ENCODE measurements at regions not wholly inside any gene's neighbourhood (a gene's known extent, or its start where the extent isn't known, plus 50 kb on each side); places are given as distances from the start of the nearest gene placed in this dataset.
"Not testable (repeated sequence)": the region's sequence is repeated elsewhere in the genome, so short reads cannot be mapped to it uniquely, and the experiment has no call there.

GRCh38 chr12:19678501-19678900, 239.2 kb downstream of the AEBP2 start:
- not testable (repeated sequence) for H3K9me3 ChIP-seq (ENCODE audit: control insufficient read depth, insufficient read depth, low read length); H3K27me3 ChIP-seq (ENCODE audit: control insufficient read depth, insufficient read depth, low read length); H3K4me3 ChIP-seq (ENCODE audit: low read depth, low read length); H3K27ac ChIP-seq (ENCODE audit: low read depth, low read length); H3K36me3 ChIP-seq (ENCODE audit: control insufficient read depth, insufficient read depth, low read length); DNase-seq (ENCODE audit: low read depth in 4 of 6, low spot score in 6 of 6); H3K4me1 ChIP-seq (ENCODE audit: control insufficient read depth, insufficient read depth, low read length)
- no CpG with 5 or more reads among the region's 3 CpGs for WGBS (ENCODE audit: insufficient coverage)

- Histone ChIP-seq H3K36me3 (ENCODE audit: control insufficient read depth, insufficient read depth, low read length) (no peaks in the 10 kb centered on the region), H3K4me1 (ENCODE audit: control insufficient read depth, insufficient read depth, low read length) (no peaks in the 10 kb centered on the region)
Measured at GRCh38 chr12:19681007-19681406, 241.7 kb downstream of the AEBP2 start.

GRCh38 chr12:19683178-19683927, 244.1 kb downstream of the AEBP2 start:
- Histone ChIP-seq H3K4me3 (ENCODE audit: low read depth, low read length) (no peak overlapping the region), H3K9me3 (ENCODE audit: control insufficient read depth, insufficient read depth, low read length) (no peaks in the 10 kb centered on the region), H3K27ac (ENCODE audit: low read depth, low read length) (no peak overlapping the region), H3K4me1 (ENCODE audit: control insufficient read depth, insufficient read depth, low read length) (no peaks in the 10 kb centered on the region), H3K27me3 (ENCODE audit: control insufficient read depth, insufficient read depth, low read length) (no peaks in the 10 kb centered on the region), H3K36me3 (ENCODE audit: control insufficient read depth, insufficient read depth, low read length) (no peaks in the 10 kb centered on the region)
- WGBS (ENCODE audit: insufficient coverage): 90% methylated on average over 4 of the region's 7 CpGs
- no peak for DNase-seq (ENCODE audit: low read depth in 4 of 6, low spot score in 6 of 6)

More at GRCh38 chr12:19681007-19681406, 241.7 kb downstream of the AEBP2 start:
- H3K9me3 ChIP-seq (ENCODE audit: control insufficient read depth, insufficient read depth, low read length): no peaks in the 10 kb centered on the region
- DNase-seq (ENCODE audit: low read depth in 4 of 6, low spot score in 6 of 6): no peak
- no peak overlapping the region for H3K4me3 ChIP-seq (ENCODE audit: low read depth, low read length)
- H3K27ac ChIP-seq (ENCODE audit: low read depth, low read length): no peak overlapping the region
- WGBS (ENCODE audit: insufficient coverage): 86% methylated on average over 3 of the region's 3 CpGs
- no peaks in the 10 kb centered on the region for H3K27me3 ChIP-seq (ENCODE audit: control insufficient read depth, insufficient read depth, low read length)

- Histone ChIP-seq H3K27me3 (ENCODE audit: control insufficient read depth, insufficient read depth, low read length) (no peaks in the 10 kb centered on the region), H3K27ac (ENCODE audit: low read depth, low read length) (no peak overlapping the region), H3K36me3 (ENCODE audit: control insufficient read depth, insufficient read depth, low read length) (no peaks in the 10 kb centered on the region), H3K4me1 (ENCODE audit: control insufficient read depth, insufficient read depth, low read length) (no peaks in the 10 kb centered on the region), H3K9me3 (ENCODE audit: control insufficient read depth, insufficient read depth, low read length) (no peaks in the 10 kb centered on the region), H3K4me3 (ENCODE audit: low read depth, low read length) (no peak overlapping the region)
- DNase-seq (ENCODE audit: low read depth in 4 of 6, low spot score in 6 of 6): peak in 1 of 6 donors; percentile 13
- no CpG with 5 or more reads among the region's 1 CpG for WGBS (ENCODE audit: insufficient coverage)
Measured at GRCh38 chr12:19687371-19687770, 248.1 kb downstream of the AEBP2 start.

- no peak overlapping the region for H3K4me3 ChIP-seq (ENCODE audit: low read depth, low read length)
- H3K9me3 ChIP-seq (ENCODE audit: control insufficient read depth, insufficient read depth, low read length): no peaks in the 10 kb centered on the region
- peak in 1 of 6 donors; percentile 22 for DNase-seq (ENCODE audit: low read depth in 4 of 6, low spot score in 6 of 6)
- no peaks in the 10 kb centered on the region for H3K36me3 ChIP-seq (ENCODE audit: control insufficient read depth, insufficient read depth, low read length)
- 89% methylated on average over 1 of the region's 1 CpG for WGBS (ENCODE audit: insufficient coverage)
- no peaks in the 10 kb centered on the region for H3K4me1 ChIP-seq (ENCODE audit: control insufficient read depth, insufficient read depth, low read length)
- no peak overlapping the region for H3K27ac ChIP-seq (ENCODE audit: low read depth, low read length)
- H3K27me3 ChIP-seq (ENCODE audit: control insufficient read depth, insufficient read depth, low read length): no peaks in the 10 kb centered on the region
Measured at GRCh38 chr12:19688532-19688931, 249.2 kb downstream of the AEBP2 start.

- no peaks in the 10 kb centered on the region for H3K36me3 ChIP-seq (ENCODE audit: control insufficient read depth, insufficient read depth, low read length)
- no peaks in the 10 kb centered on the region for H3K9me3 ChIP-seq (ENCODE audit: control insufficient read depth, insufficient read depth, low read length)
- H3K4me1 ChIP-seq (ENCODE audit: control insufficient read depth, insufficient read depth, low read length): no peaks in the 10 kb centered on the region
- H3K27me3 ChIP-seq (ENCODE audit: control insufficient read depth, insufficient read depth, low read length): no peaks in the 10 kb centered on the region
- 96% methylated on average over 16 of the region's 17 CpGs for WGBS (ENCODE audit: insufficient coverage)
- no peak overlapping the region for H3K4me3 ChIP-seq (ENCODE audit: low read depth, low read length)
- H3K27ac ChIP-seq (ENCODE audit: low read depth, low read length): no peak overlapping the region
- no peak for DNase-seq (ENCODE audit: low read depth in 4 of 6, low spot score in 6 of 6)
Measured at GRCh38 chr12:19689226-19689625, 249.9 kb downstream of the AEBP2 start.

- no peak for DNase-seq (ENCODE audit: low read depth in 4 of 6, low spot score in 6 of 6)
- H3K4me3 ChIP-seq (ENCODE audit: low read depth, low read length): no peak overlapping the region
- H3K4me1 ChIP-seq (ENCODE audit: control insufficient read depth, insufficient read depth, low read length): no peaks in the 10 kb centered on the region
- H3K36me3 ChIP-seq (ENCODE audit: control insufficient read depth, insufficient read depth, low read length): no peaks in the 10 kb centered on the region
- H3K27me3 ChIP-seq (ENCODE audit: control insufficient read depth, insufficient read depth, low read length): no peaks in the 10 kb centered on the region
- WGBS (ENCODE audit: insufficient coverage): 91% methylated on average over 6 of the region's 9 CpGs
- H3K9me3 ChIP-seq (ENCODE audit: control insufficient read depth, insufficient read depth, low read length): no peaks in the 10 kb centered on the region
- H3K27ac ChIP-seq (ENCODE audit: low read depth, low read length): no peak overlapping the region
Measured at GRCh38 chr12:19689801-19690472, 250.6 kb downstream of the AEBP2 start.

- no CpG with 5 or more reads among the region's 4 CpGs for WGBS (ENCODE audit: insufficient coverage)
Measured at GRCh38 chr12:19692091-19692490, 252.8 kb downstream of the AEBP2 start.

GRCh38 chr12:19692566-19692965, 253.3 kb downstream of the AEBP2 start:
- DNase-seq (ENCODE audit: low read depth in 4 of 6, low spot score in 6 of 6): no peak
- no CpG with 5 or more reads among the region's 1 CpG for WGBS (ENCODE audit: insufficient coverage)
- Histone ChIP-seq H3K4me1 (ENCODE audit: control insufficient read depth, insufficient read depth, low read length) (no peaks in the 10 kb centered on the region), H3K4me3 (ENCODE audit: low read depth, low read length) (no peak overlapping the region), H3K36me3 (ENCODE audit: control insufficient read depth, insufficient read depth, low read length) (no peaks in the 10 kb centered on the region), H3K9me3 (ENCODE audit: control insufficient read depth, insufficient read depth, low read length) (no peaks in the 10 kb centered on the region), H3K27me3 (ENCODE audit: control insufficient read depth, insufficient read depth, low read length) (no peaks in the 10 kb centered on the region), H3K27ac (ENCODE audit: low read depth, low read length) (no peak overlapping the region)

More at GRCh38 chr12:19692091-19692490, 252.8 kb downstream of the AEBP2 start:
- no peak for DNase-seq (ENCODE audit: low read depth in 4 of 6, low spot score in 6 of 6)
- no peaks in the 10 kb centered on the region for H3K4me1 ChIP-seq (ENCODE audit: control insufficient read depth, insufficient read depth, low read length)
- H3K4me3 ChIP-seq (ENCODE audit: low read depth, low read length): no peak overlapping the region
- no peaks in the 10 kb centered on the region for H3K27me3 ChIP-seq (ENCODE audit: control insufficient read depth, insufficient read depth, low read length)
- no peaks in the 10 kb centered on the region for H3K9me3 ChIP-seq (ENCODE audit: control insufficient read depth, insufficient read depth, low read length)
- H3K36me3 ChIP-seq (ENCODE audit: control insufficient read depth, insufficient read depth, low read length): no peaks in the 10 kb centered on the region
- H3K27ac ChIP-seq (ENCODE audit: low read depth, low read length): no peak overlapping the region

GRCh38 chr12:19694627-19695026, 255.3 kb downstream of the AEBP2 start:
- no peaks in the 10 kb centered on the region for H3K27me3 ChIP-seq (ENCODE audit: control insufficient read depth, insufficient read depth, low read length)
- WGBS (ENCODE audit: insufficient coverage): 98% methylated on average over 3 of the region's 3 CpGs

More at GRCh38 chr12:19694627-19695026, 255.3 kb downstream of the AEBP2 start:
- no peak for DNase-seq (ENCODE audit: low read depth in 4 of 6, low spot score in 6 of 6)
- no peaks in the 10 kb centered on the region for H3K9me3 ChIP-seq (ENCODE audit: control insufficient read depth, insufficient read depth, low read length)
- no peaks in the 10 kb centered on the region for H3K4me1 ChIP-seq (ENCODE audit: control insufficient read depth, insufficient read depth, low read length)
- no peaks in the 10 kb centered on the region for H3K36me3 ChIP-seq (ENCODE audit: control insufficient read depth, insufficient read depth, low read length)
- no peak overlapping the region for H3K4me3 ChIP-seq (ENCODE audit: low read depth, low read length)
- H3K27ac ChIP-seq (ENCODE audit: low read depth, low read length): no peak overlapping the region

Data from spinal cord (tissue), 9 donors.